ENCODE measurements at regions not wholly inside any gene's neighbourhood (a gene's known extent, or its start where the extent isn't known, plus 50 kb on each side); places are given as distances from the start of the nearest gene placed in this dataset.

DNA sequence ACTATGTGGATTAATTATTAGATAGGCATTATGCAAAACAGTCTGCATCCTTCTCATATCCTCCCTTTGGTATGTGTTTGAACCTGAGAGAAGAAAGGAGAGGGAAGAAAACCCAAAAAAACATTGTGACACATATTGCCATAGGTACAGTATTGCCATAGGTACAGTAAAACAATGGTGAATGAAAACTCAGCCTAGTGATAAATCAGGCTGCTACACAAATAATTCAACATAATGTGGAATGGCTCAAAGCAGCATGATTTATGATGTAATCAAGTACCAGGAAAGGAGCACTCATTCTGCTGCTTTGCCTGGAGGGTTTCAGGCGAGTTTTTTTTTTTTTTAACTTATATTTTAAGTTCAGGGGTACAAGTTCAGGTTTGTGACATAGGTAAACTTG lies 213.9 kb upstream of the LYPLAL1 start:
- ATAC-seq = no peak
- no peaks in the 10 kb centered on the region for H3K27me3 ChIP-seq (ENCODE audit: insufficient read depth, low read length)
- no peak for DNase-seq (ENCODE audit: low read depth, low spot score)
- H3K9me2 ChIP-seq (ENCODE audit: insufficient read depth) = no peaks in the 10 kb centered on the region
- ChIA-PET CTCF (no interaction called here), RAD21 (ENCODE audit: low non-redundant PET in 1 of 2, low total read pairs in 2 of 2, uncharacterized antibody in 2 of 2, unreplicated experiment in 2 of 2) (no interaction called here), POLR2A (no interaction called here)
- H3K36me3 ChIP-seq (ENCODE audit: control insufficient read depth in 1 of 2, insufficient read depth in 2 of 2, low read length in 2 of 2) = no peaks in the 10 kb centered on the region
- H3K4me2 ChIP-seq (ENCODE audit: low read length) = no peak overlapping the region
- H4K20me1 ChIP-seq (ENCODE audit: insufficient read depth) = no peaks in the 10 kb centered on the region
- no peaks in the 10 kb centered on the region for H3K9me3 ChIP-seq (ENCODE audit: control insufficient read depth in 1 of 2, insufficient read depth in 1 of 2, low read depth in 1 of 2, low read length in 2 of 2)
- no peaks in the 10 kb centered on the region for H3K79me2 ChIP-seq (ENCODE audit: insufficient read depth, low read length)
- H3K4me1 ChIP-seq (ENCODE audit: control insufficient read depth in 1 of 2, insufficient read depth in 2 of 2, low read length in 2 of 2) = no peaks in the 10 kb centered on the region
- no peak overlapping the region for H2AFZ ChIP-seq (ENCODE audit: low read depth, low read length, poor library complexity, severe bottlenecking)
- H3K27ac ChIP-seq (ENCODE audit: low read depth, low read length) = no peak overlapping the region
- BruUV-seq (replicated peaks) = no TSS peak
- H3K4me3 ChIP-seq (replicated peaks in 1 of 2; ENCODE audit: low read depth in 1 of 2, low read length in 2 of 2) = no peak overlapping the region
- TF ChIP-seq SRF (IDR thresholded peaks at IDR 0.05; ENCODE audit: low read depth) (no peak), POLR2A (IDR thresholded peaks at IDR 0.05; ENCODE audit: borderline replicate concordance, extremely low read depth, insufficient read depth, insufficient read length) (no peak), RAD21 (IDR thresholded peaks at IDR 0.05; ENCODE audit: low read depth) (no peak), JUND (IDR thresholded peaks at IDR 0.05) (no peak), TCF7L2 (IDR thresholded peaks at IDR 0.05; ENCODE audit: borderline replicate concordance, extremely low read depth, insufficient read depth, insufficient read length) (no peak), ZFX (IDR thresholded peaks at IDR 0.05) (no peak), SP1 (IDR thresholded peaks at IDR 0.05; ENCODE audit: low read depth) (no peak), FOSL1 (IDR thresholded peaks at IDR 0.05; ENCODE audit: low read depth) (no peak), EZH2 (IDR thresholded peaks at IDR 0.05) (no peak)
- TF ChIP-seq, protein P1, sequence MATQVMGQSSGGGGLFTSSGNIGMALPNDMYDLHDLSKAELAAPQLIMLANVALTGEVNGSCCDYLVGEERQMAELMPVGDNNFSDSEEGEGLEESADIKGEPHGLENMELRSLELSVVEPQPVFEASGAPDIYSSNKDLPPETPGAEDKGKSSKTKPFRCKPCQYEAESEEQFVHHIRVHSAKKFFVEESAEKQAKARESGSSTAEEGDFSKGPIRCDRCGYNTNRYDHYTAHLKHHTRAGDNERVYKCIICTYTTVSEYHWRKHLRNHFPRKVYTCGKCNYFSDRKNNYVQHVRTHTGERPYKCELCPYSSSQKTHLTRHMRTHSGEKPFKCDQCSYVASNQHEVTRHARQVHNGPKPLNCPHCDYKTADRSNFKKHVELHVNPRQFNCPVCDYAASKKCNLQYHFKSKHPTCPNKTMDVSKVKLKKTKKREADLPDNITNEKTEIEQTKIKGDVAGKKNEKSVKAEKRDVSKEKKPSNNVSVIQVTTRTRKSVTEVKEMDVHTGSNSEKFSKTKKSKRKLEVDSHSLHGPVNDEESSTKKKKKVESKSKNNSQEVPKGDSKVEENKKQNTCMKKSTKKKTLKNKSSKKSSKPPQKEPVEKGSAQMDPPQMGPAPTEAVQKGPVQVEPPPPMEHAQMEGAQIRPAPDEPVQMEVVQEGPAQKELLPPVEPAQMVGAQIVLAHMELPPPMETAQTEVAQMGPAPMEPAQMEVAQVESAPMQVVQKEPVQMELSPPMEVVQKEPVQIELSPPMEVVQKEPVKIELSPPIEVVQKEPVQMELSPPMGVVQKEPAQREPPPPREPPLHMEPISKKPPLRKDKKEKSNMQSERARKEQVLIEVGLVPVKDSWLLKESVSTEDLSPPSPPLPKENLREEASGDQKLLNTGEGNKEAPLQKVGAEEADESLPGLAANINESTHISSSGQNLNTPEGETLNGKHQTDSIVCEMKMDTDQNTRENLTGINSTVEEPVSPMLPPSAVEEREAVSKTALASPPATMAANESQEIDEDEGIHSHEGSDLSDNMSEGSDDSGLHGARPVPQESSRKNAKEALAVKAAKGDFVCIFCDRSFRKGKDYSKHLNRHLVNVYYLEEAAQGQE (IDR thresholded peaks at IDR 0.05; ENCODE audit: low read depth) = no peak
- TF ChIP-seq, protein P2, sequence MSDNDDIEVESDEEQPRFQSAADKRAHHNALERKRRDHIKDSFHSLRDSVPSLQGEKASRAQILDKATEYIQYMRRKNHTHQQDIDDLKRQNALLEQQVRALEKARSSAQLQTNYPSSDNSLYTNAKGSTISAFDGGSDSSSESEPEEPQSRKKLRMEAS (IDR thresholded peaks at IDR 0.05) = no peak
- TF ChIP-seq, protein P3, sequence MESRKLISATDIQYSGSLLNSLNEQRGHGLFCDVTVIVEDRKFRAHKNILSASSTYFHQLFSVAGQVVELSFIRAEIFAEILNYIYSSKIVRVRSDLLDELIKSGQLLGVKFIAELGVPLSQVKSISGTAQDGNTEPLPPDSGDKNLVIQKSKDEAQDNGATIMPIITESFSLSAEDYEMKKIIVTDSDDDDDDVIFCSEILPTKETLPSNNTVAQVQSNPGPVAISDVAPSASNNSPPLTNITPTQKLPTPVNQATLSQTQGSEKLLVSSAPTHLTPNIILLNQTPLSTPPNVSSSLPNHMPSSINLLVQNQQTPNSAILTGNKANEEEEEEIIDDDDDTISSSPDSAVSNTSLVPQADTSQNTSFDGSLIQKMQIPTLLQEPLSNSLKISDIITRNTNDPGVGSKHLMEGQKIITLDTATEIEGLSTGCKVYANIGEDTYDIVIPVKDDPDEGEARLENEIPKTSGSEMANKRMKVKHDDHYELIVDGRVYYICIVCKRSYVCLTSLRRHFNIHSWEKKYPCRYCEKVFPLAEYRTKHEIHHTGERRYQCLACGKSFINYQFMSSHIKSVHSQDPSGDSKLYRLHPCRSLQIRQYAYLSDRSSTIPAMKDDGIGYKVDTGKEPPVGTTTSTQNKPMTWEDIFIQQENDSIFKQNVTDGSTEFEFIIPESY (IDR thresholded peaks at IDR 0.05; ENCODE audit: extremely low read depth, insufficient replicate concordance, low read length) = no peak
- no peak overlapping the region for H3K9ac ChIP-seq (ENCODE audit: low read length)
- intact Hi-C loops (cut with micrococcal nuclease) = no loop called here
